H7 (cell line): ENCODE measurements at regions not wholly inside any gene's neighbourhood (a gene's known extent, or its start where the extent isn't known, plus 50 kb on each side); places are given as distances from the start of the nearest gene placed in this dataset.
"Not testable (repeated sequence)": the region's sequence is repeated elsewhere in the genome, so short reads cannot be mapped to it uniquely, and the experiment has no call there.

Source experiments
- DNase-seq: peaks from one replicate; pipeline ENCODE4 v3.0.0; 2012
- H3K27me3 ChIP-seq: 2 replicates; pipeline ENCODE4 v1.6.0; 2011; ENCODE audit warnings: mild to moderate bottlenecking, low read length; ENCODE audit not compliant: control insufficient read depth, insufficient read depth
- H3K36me3 ChIP-seq: replicated peaks from 2 replicates; pipeline ENCODE4 v1.5.1; 2011; ENCODE audit warnings: low read length; ENCODE audit not compliant: control insufficient read depth, insufficient read depth
- H3K4me3 ChIP-seq: 2 replicates; pipeline ENCODE4 v1.5.1; 2011; ENCODE audit warnings: low read depth, mild to moderate bottlenecking, control low read depth, low read length, moderate library complexity; ENCODE audit not compliant: insufficient read depth

GRCh38 chr1:55520861-55521260 is 305.7 kb upstream of the USP24 start:
- Histone ChIP-seq H3K27me3 (no peaks in the 10 kb centered on the region), H3K4me3 (no peak overlapping the region), H3K36me3 (no peaks in the 10 kb centered on the region)
- DNase-seq = no peak

- Histone ChIP-seq H3K4me3 (no peak overlapping the region), H3K27me3 (no peaks in the 10 kb centered on the region), H3K36me3 (no peaks in the 10 kb centered on the region)
- no peak for DNase-seq
Observed at GRCh38 chr1:55519937-55520683, 304.9 kb upstream of the USP24 start.

- H3K36me3 ChIP-seq = no peaks in the 10 kb centered on the region
- DNase-seq = no peak
- H3K4me3 ChIP-seq = no peak overlapping the region
- no peaks in the 10 kb centered on the region for H3K27me3 ChIP-seq
Observed at GRCh38 chr1:55519276-55519675, 304.1 kb upstream of the USP24 start.

- no peak for DNase-seq
- no peaks in the 10 kb centered on the region for H3K27me3 ChIP-seq
- no peaks in the 10 kb centered on the region for H3K36me3 ChIP-seq
- H3K4me3 ChIP-seq = no peak overlapping the region
Observed at GRCh38 chr1:55517036-55517435, 301.9 kb upstream of the USP24 start.

GRCh38 chr1:55514571-55514970 is 299.4 kb upstream of the USP24 start:
- not testable (repeated sequence) for H3K36me3 ChIP-seq, H3K4me3 ChIP-seq, DNase-seq, H3K27me3 ChIP-seq

GRCh38 chr1:55512466-55512865 is 297.3 kb upstream of the USP24 start:
- no peak for DNase-seq
- no peak overlapping the region for H3K4me3 ChIP-seq
- no peaks in the 10 kb centered on the region for H3K27me3 ChIP-seq
- H3K36me3 ChIP-seq = no peaks in the 10 kb centered on the region

- H3K27me3 ChIP-seq = no peaks in the 10 kb centered on the region
- DNase-seq = no peak
- H3K36me3 ChIP-seq = no peaks in the 10 kb centered on the region
- no peak overlapping the region for H3K4me3 ChIP-seq
Observed at GRCh38 chr1:55507578-55507931, 292.4 kb upstream of the USP24 start.

GRCh38 chr1:55506740-55507577 is 291.8 kb upstream of the USP24 start:
- H3K4me3 ChIP-seq = no peak overlapping the region
- H3K27me3 ChIP-seq = no peaks in the 10 kb centered on the region
- H3K36me3 ChIP-seq = no peaks in the 10 kb centered on the region
- DNase-seq = no peak

- H3K27me3 ChIP-seq = no peaks in the 10 kb centered on the region
- no peaks in the 10 kb centered on the region for H3K36me3 ChIP-seq
- H3K4me3 ChIP-seq = no peak overlapping the region
- no peak for DNase-seq
Observed at GRCh38 chr1:55505326-55505725, 290.2 kb upstream of the USP24 start.

GRCh38 chr1:55504306-55504731 is 289.2 kb upstream of the USP24 start:
- no peak for DNase-seq
- Histone ChIP-seq H3K27me3 (no peaks in the 10 kb centered on the region), H3K36me3 (no peaks in the 10 kb centered on the region)

GRCh38 chr1:55503663-55504305 is 288.6 kb upstream of the USP24 start:
- Histone ChIP-seq H3K27me3 (no peaks in the 10 kb centered on the region), H3K4me3 (no peak overlapping the region), H3K36me3 (no peaks in the 10 kb centered on the region)
- DNase-seq = no peak

More at GRCh38 chr1:55504306-55504731, 289.2 kb upstream of the USP24 start:
- no peak overlapping the region for H3K4me3 ChIP-seq

- H3K4me3 ChIP-seq = no peak overlapping the region
- H3K36me3 ChIP-seq = no peaks in the 10 kb centered on the region
- no peak for DNase-seq
- H3K27me3 ChIP-seq = no peaks in the 10 kb centered on the region
Observed at GRCh38 chr1:55500601-55501000, 285.4 kb upstream of the USP24 start.

- Histone ChIP-seq H3K36me3 (no peaks in the 10 kb centered on the region), H3K4me3 (no peak overlapping the region), H3K27me3 (no peaks in the 10 kb centered on the region)
- no peak for DNase-seq
Observed at GRCh38 chr1:55490547-55490946, 275.4 kb upstream of the USP24 start.

- Histone ChIP-seq H3K36me3 (no peaks in the 10 kb centered on the region), H3K27me3 (no peaks in the 10 kb centered on the region), H3K4me3 (no peak overlapping the region)
- DNase-seq = no peak
Observed at GRCh38 chr1:55484173-55484572, 269.0 kb upstream of the USP24 start.

GRCh38 chr1:55483523-55483922 is 268.4 kb upstream of the USP24 start:
- Histone ChIP-seq H3K36me3 (no peaks in the 10 kb centered on the region), H3K4me3 (no peak overlapping the region), H3K27me3 (no peaks in the 10 kb centered on the region)
- DNase-seq = peak; percentile 18
